ENCODE measurements at regions not wholly inside any gene's neighbourhood (a gene's known extent, or its start where the extent isn't known, plus 50 kb on each side); places are given as distances from the start of the nearest gene placed in this dataset.

DNA sequence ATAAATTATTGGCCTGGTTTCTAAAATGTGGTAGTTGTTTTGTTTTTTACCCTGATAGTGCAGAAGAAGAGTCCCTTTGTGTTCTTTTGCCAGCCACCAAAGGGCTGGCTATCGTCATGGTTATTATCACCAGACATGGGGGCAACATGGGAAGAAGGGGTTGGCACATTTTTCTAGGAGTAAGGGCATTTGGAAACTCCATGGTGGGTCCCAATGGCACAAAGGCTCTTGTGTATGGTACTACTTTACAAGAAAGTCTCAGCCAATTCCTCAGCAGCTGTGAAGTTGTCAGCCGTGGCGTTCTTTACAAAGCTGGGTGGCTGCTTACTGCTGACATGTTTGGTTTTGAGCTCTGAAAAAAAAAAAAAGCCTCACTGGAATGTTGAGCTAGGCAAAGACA, 330.4 kb upstream of the ESRRG start:
- intact Hi-C loops (cut with micrococcal nuclease) = no loop called here
- Mint-ChIP-seq H3K27ac (no peak overlapping the region), H3K27me3 (no peaks in the 10 kb centered on the region), H3K36me3 (ENCODE audit: low read depth) (no peaks in the 10 kb centered on the region), H3K4me1 (no peaks in the 10 kb centered on the region), H3K9me3 (no peaks in the 10 kb centered on the region), H3K4me3 (no peak overlapping the region)
- ChIA-PET POLR2A (no interaction called here), CTCF (no interaction called here)
- ATAC-seq (ENCODE audit: low read depth) (no peak), DNase-seq (no peak)
- TF ChIP-seq, protein P1, sequence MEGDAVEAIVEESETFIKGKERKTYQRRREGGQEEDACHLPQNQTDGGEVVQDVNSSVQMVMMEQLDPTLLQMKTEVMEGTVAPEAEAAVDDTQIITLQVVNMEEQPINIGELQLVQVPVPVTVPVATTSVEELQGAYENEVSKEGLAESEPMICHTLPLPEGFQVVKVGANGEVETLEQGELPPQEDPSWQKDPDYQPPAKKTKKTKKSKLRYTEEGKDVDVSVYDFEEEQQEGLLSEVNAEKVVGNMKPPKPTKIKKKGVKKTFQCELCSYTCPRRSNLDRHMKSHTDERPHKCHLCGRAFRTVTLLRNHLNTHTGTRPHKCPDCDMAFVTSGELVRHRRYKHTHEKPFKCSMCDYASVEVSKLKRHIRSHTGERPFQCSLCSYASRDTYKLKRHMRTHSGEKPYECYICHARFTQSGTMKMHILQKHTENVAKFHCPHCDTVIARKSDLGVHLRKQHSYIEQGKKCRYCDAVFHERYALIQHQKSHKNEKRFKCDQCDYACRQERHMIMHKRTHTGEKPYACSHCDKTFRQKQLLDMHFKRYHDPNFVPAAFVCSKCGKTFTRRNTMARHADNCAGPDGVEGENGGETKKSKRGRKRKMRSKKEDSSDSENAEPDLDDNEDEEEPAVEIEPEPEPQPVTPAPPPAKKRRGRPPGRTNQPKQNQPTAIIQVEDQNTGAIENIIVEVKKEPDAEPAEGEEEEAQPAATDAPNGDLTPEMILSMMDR (IDR thresholded peaks at IDR 0.05) = no peak

DNA sequence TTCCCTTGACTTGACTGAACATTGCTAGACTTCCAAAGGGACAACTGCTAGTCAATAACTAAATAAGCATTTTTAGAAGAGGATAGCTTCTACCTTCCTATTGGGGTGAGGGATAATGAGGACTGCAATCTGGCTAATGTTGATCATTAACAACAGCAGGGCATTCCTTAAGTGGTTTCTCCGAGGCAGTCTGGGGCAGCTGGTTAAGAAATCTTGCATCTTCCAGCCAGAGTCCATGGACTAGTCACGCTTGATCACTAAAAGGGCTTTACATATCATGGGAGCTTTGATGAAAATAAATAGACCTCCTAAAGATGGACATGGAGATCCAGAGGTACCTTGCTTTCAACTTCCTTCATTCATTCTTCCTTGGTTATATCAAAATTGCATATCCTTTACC, 329.4 kb upstream of the ESRRG start:
- intact Hi-C loops (cut with micrococcal nuclease) = no loop called here
- Mint-ChIP-seq H3K4me1 (no peaks in the 10 kb centered on the region), H3K4me3 (no peak overlapping the region), H3K9me3 (no peaks in the 10 kb centered on the region), H3K36me3 (ENCODE audit: low read depth) (no peaks in the 10 kb centered on the region), H3K27ac (no peak overlapping the region), H3K27me3 (no peaks in the 10 kb centered on the region)
- TF ChIP-seq, protein P1 (IDR thresholded peaks at IDR 0.05) = no peak
- DNase-seq = no peak
- no peak for ATAC-seq (ENCODE audit: low read depth)
- POLR2A ChIA-PET = no interaction called here
- CTCF ChIA-PET = interaction anchor here (0.5 kb wide), 1 partner anchor 9 kb away, joined by 3 read pairs; no protein-coding TSS in a partner anchor

DNA sequence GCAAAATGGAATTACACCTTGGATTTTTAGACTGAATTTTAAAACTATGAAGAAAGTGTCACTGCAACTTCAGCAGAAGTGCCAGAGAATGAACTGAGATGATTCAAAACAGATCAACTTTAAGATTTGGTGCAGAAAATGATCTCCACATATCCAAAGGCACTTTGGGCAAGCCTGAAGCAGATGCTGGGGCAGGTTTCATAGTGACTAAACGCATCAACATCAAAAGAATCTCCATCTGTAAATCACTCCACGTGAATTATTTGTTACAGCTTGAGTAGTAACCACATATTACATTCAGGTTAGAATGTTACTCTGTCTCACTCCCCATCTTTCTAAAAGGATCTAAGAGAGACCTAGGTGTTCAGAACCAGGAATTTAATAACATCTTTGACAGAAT, 329.0 kb upstream of the ESRRG start:
- no peaks in the 10 kb centered on the region for H3K4me1 Mint-ChIP-seq
- H3K27me3 Mint-ChIP-seq = no peaks in the 10 kb centered on the region
- intact Hi-C loops (cut with micrococcal nuclease) = no loop called here
- POLR2A ChIA-PET = no interaction called here
- TF ChIP-seq, protein P1 (IDR thresholded peaks at IDR 0.05) = no peak
- CTCF ChIA-PET = interaction anchor here (0.5 kb wide), 1 partner anchor 8 kb away, joined by 3 read pairs; no protein-coding TSS in a partner anchor
- no peaks in the 10 kb centered on the region for H3K36me3 Mint-ChIP-seq (ENCODE audit: low read depth)
- no peak overlapping the region for H3K27ac Mint-ChIP-seq
- no peak overlapping the region for H3K4me3 Mint-ChIP-seq
- no peak for ATAC-seq (ENCODE audit: low read depth)
- H3K9me3 Mint-ChIP-seq = no peaks in the 10 kb centered on the region
- DNase-seq = no peak

DNA sequence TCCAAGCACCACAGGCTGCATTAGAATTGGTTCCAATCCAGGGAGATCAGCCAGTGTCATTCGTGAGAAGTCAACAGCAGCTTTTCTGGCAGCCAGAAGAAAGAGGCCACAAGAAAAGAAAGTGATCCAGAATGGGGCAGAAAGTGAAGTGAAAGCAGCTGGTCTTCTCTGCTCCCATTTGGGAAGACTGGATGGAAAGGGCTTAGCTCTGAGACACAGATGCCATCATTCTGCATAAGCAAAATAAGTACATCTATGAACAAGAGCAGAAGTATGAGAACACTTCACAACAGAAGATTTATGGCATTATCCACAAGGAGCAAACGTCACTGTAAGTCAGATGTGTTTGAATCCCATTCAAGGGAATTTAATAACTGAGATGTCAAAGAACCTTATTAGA, 326.5 kb upstream of the ESRRG start:
- POLR2A ChIA-PET = no interaction called here
- DNase-seq = no peak
- TF ChIP-seq, protein P1 (IDR thresholded peaks at IDR 0.05) = no peak
- Mint-ChIP-seq H3K9me3 (no peaks in the 10 kb centered on the region), H3K4me3 (no peak overlapping the region), H3K4me1 (no peaks in the 10 kb centered on the region), H3K27ac (no peak overlapping the region), H3K36me3 (ENCODE audit: low read depth) (no peaks in the 10 kb centered on the region), H3K27me3 (no peaks in the 10 kb centered on the region)
- no peak for ATAC-seq (ENCODE audit: low read depth)
- intact Hi-C loops (cut with micrococcal nuclease) = loop anchor here (2.0 kb wide), 1 partner anchor 697 kb away; no protein-coding TSS in a partner anchor
- CTCF ChIA-PET = no interaction called here

- Mint-ChIP-seq H3K27ac (no peak overlapping the region), H3K9me3 (no peaks in the 10 kb centered on the region), H3K4me3 (no peak overlapping the region), H3K27me3 (no peaks in the 10 kb centered on the region), H3K4me1 (no peaks in the 10 kb centered on the region), H3K36me3 (ENCODE audit: low read depth) (no peaks in the 10 kb centered on the region)
- intact Hi-C loops (cut with micrococcal nuclease) = loop anchor here (2.0 kb wide), 1 partner anchor 698 kb away; no protein-coding TSS in a partner anchor
- ChIA-PET CTCF (no interaction called here), POLR2A (no interaction called here)
- ATAC-seq (ENCODE audit: low read depth) = no peak
- TF ChIP-seq, protein P1 (IDR thresholded peaks at IDR 0.05) = no peak
- no peak for DNase-seq
Measured at GRCh38 chr1:217049081-217049480, 325.9 kb upstream of the ESRRG start.

Measured in activated B cell treated with CpG ODN at 0.5 μM for 24 hours (primary cell).